SK-N-SH treated with all-trans-retinoic acid at 6 μM for 48 hours (cell line): ENCODE measurements at regions not wholly inside any gene's neighbourhood (a gene's known extent, or its start where the extent isn't known, plus 50 kb on each side); places are given as distances from the start of the nearest gene placed in this dataset.

Source experiments
- ATAC-seq: fragments of 200-7000 bp; cut with Tn5 transposase; 3 replicates; pipeline ENCODE4 v1.9.1; 2020; ENCODE audit warnings: mild to moderate bottlenecking, moderate library complexity
- ARNTL ChIP-seq: fragments of 450-650 bp; formaldehyde crosslinking; IDR thresholded peaks from 2 replicates; pipeline ENCODE4 v1.5.0; 2020; ENCODE audit warnings: low read depth, mild to moderate bottlenecking, moderate library complexity, borderline replicate concordance
- BACH2 ChIP-seq: fragments of 250-450 bp; sonication (Bioruptor Pico); IDR thresholded peaks from 2 replicates; pipeline ENCODE4 v1.9.0; 2021; ENCODE audit warnings: mild to moderate bottlenecking, borderline replicate concordance
- CREB5 ChIP-seq: fragments of 250-450 bp; sonication (Bioruptor Pico); IDR thresholded peaks from 2 replicates; pipeline ENCODE4 v1.5.1; 2020; ENCODE audit warnings: low read depth, mild to moderate bottlenecking, moderate library complexity
- CSDC2 ChIP-seq: fragments of 250-450 bp; sonication (Bioruptor Pico); IDR thresholded peaks from 2 replicates; pipeline ENCODE4 v1.5.0; 2020; ENCODE audit warnings: mild to moderate bottlenecking, moderate library complexity
- CSRNP3 ChIP-seq: fragments of 250-450 bp; sonication (Bioruptor Pico); IDR thresholded peaks from 2 replicates; pipeline ENCODE4 v1.5.1; 2021; ENCODE audit warnings: mild to moderate bottlenecking, moderate library complexity
- ESRRG ChIP-seq: fragments of 250-450 bp; sonication (Bioruptor Pico); IDR thresholded peaks from 2 replicates; pipeline ENCODE4 v1.6.1; 2021; ENCODE audit warnings: mild to moderate bottlenecking
- GLIS3 ChIP-seq: fragments of 250-450 bp; sonication (Bioruptor Pico); IDR thresholded peaks from 2 replicates; pipeline ENCODE4 v1.5.0; 2020; ENCODE audit warnings: mild to moderate bottlenecking, moderate library complexity
- ISL1 ChIP-seq: fragments of 250-450 bp; sonication (Bioruptor Pico); IDR thresholded peaks from 2 replicates; pipeline ENCODE4 v2.1.2; 2022; ENCODE audit warnings: mild to moderate bottlenecking, moderate library complexity
- OSR1 ChIP-seq: fragments of 250-450 bp; sonication (Bioruptor Pico); IDR thresholded peaks from 2 replicates; pipeline ENCODE4 v1.8.0; 2022; ENCODE audit warnings: moderate library complexity, mild to moderate bottlenecking, inconsistent platforms
- PATZ1 ChIP-seq: fragments of 250-450 bp; sonication (Bioruptor Pico); IDR thresholded peaks from 2 replicates; pipeline ENCODE4 v1.8.0; 2020; ENCODE audit warnings: mild to moderate bottlenecking, moderate library complexity, borderline replicate concordance
- POU6F1 ChIP-seq: fragments of 250-450 bp; sonication (Bioruptor Pico); IDR thresholded peaks from 2 replicates; pipeline ENCODE4 v1.8.0; 2021; ENCODE audit warnings: low read depth, mild to moderate bottlenecking, moderate library complexity, borderline replicate concordance
- RARB ChIP-seq: fragments of 250-450 bp; sonication (Bioruptor Pico); IDR thresholded peaks from 2 replicates; pipeline ENCODE4 v1.8.0; 2021; ENCODE audit warnings: mild to moderate bottlenecking, moderate library complexity
- SNAI2 ChIP-seq: fragments of 250-450 bp; sonication (Bioruptor Pico); IDR thresholded peaks from 2 replicates; pipeline ENCODE4 v1.5.0; 2020; ENCODE audit warnings: mild to moderate bottlenecking, moderate library complexity
- TOX ChIP-seq: fragments of 250-450 bp; sonication (Bioruptor Pico); IDR thresholded peaks from 2 replicates; pipeline ENCODE4 v1.8.0; 2021; ENCODE audit warnings: mild to moderate bottlenecking, moderate library complexity, borderline replicate concordance
- TSHZ2 ChIP-seq: fragments of 250-450 bp; sonication (Bioruptor Pico); IDR thresholded peaks from 2 replicates; pipeline ENCODE4 v1.5.0; 2020; ENCODE audit warnings: mild to moderate bottlenecking, moderate library complexity
- ZC3H10 ChIP-seq: fragments of 250-450 bp; sonication (Bioruptor Pico); IDR thresholded peaks from 2 replicates; pipeline ENCODE4 v1.5.1; 2021; ENCODE audit warnings: mild to moderate bottlenecking, moderate library complexity
- ZFP3 ChIP-seq: fragments of 250-450 bp; sonication (Bioruptor Pico); IDR thresholded peaks from 2 replicates; pipeline ENCODE4 v1.5.0; 2020; ENCODE audit warnings: mild to moderate bottlenecking, moderate library complexity
- ZFP30 ChIP-seq: fragments of 450-650 bp; formaldehyde crosslinking; IDR thresholded peaks from 2 replicates; pipeline ENCODE4 v1.5.0; 2022; ENCODE audit warnings: mild to moderate bottlenecking, moderate library complexity
- ZNF565 ChIP-seq: fragments of 450-650 bp; formaldehyde crosslinking; conservative IDR thresholded peaks from 2 replicates; pipeline ENCODE4 v1.5.0; 2020; ENCODE audit warnings: low read depth, mild to moderate bottlenecking, moderate library complexity
- ZNF70 ChIP-seq: fragments of 450-650 bp; formaldehyde crosslinking; IDR thresholded peaks from 2 replicates; pipeline ENCODE4 v1.5.0; 2020; ENCODE audit warnings: mild to moderate bottlenecking, moderate library complexity
- ZNF8 ChIP-seq: fragments of 450-650 bp; formaldehyde crosslinking; IDR thresholded peaks from 2 replicates; pipeline ENCODE4 v1.5.0; 2020; ENCODE audit warnings: mild to moderate bottlenecking, moderate library complexity

GRCh38 chr4:11534623-11535302 is 106.1 kb upstream of the HS3ST1 start:
- TF ChIP-seq ZFP30 (CRISPR knock-in tag) = no peak
- TF ChIP-seq ESRRG (CRISPR knock-in tag) = no peak
- no peak for TF ChIP-seq ZNF565
- TF ChIP-seq BACH2 = no peak
- TF ChIP-seq ZNF8 (CRISPR knock-in tag) = no peak
- TF ChIP-seq ZFP3 = no peak
- TF ChIP-seq ISL1 (CRISPR knock-in tag) = no peak
- no peak for TF ChIP-seq RARB
- no peak for TF ChIP-seq OSR1
- TF ChIP-seq POU6F1 (CRISPR knock-in tag) = no peak
- no peak for ATAC-seq

GRCh38 chr4:11532138-11532537 is 103.4 kb upstream of the HS3ST1 start:
- TF ChIP-seq PATZ1 = no peak
- ATAC-seq = no peak

- ATAC-seq = no peak
- TF ChIP-seq OSR1 (no peak), CSRNP3 (CRISPR knock-in tag) (no peak), ZNF8 (CRISPR knock-in tag) (no peak), CSDC2 (CRISPR knock-in tag) (no peak), CREB5 (CRISPR knock-in tag) (no peak), PATZ1 (no peak), SNAI2 (CRISPR knock-in tag) (no peak), ZFP3 (no peak), POU6F1 (CRISPR knock-in tag) (no peak), TSHZ2 (CRISPR knock-in tag) (no peak), ZC3H10 (CRISPR knock-in tag) (no peak), RARB (no peak), ZNF565 (no peak), ESRRG (CRISPR knock-in tag) (no peak), ISL1 (CRISPR knock-in tag) (no peak), ZNF70 (CRISPR knock-in tag) (no peak), GLIS3 (CRISPR knock-in tag) (no peak), ZFP30 (CRISPR knock-in tag) (no peak), ARNTL (CRISPR knock-in tag) (no peak), TOX (no peak)
These were observed 101.0 kb upstream of the HS3ST1 start for GRCh38 chr4:11529625-11530201.
